HCT116 (cell line): ENCODE measurements at regions not wholly inside any gene's neighbourhood (a gene's known extent, or its start where the extent isn't known, plus 50 kb on each side); places are given as distances from the start of the nearest gene placed in this dataset.

ENCODE experiments used
- ATAC-seq: fragments of 200-7000 bp; cut with Tn5 transposase; 2 replicates; pipeline ENCODE4 v1.9.1; 2020; ENCODE audit warnings: mild to moderate bottlenecking, moderate library complexity
- BruUV-seq: library from RNA; stranded (reverse); fragments of 400-500 nt; replicated peaks from 2 replicates; lab custom pipeline; 2021; lab: Mats Ljungman, UMichigan
- CTCF ChIA-PET: fragments of 300-600 bp; sonication (Branson Sonifier 250); formaldehyde crosslinking; loops from one replicate; lab custom pipeline; 2021; ENCODE audit warnings: antibody characterized with exemption; lab: Charles Lee
- POLR2A ChIA-PET: fragments of 300-600, 350-600 bp; sonication (Branson Sonifier 250); formaldehyde crosslinking; loops from one replicate; lab custom pipeline; 2021; ENCODE audit warnings: antibody characterized with exemption; lab: Charles Lee
- RAD21 ChIA-PET, 2 experiments: fragments of 300-600 bp; sonication (Branson Sonifier 250); formaldehyde crosslinking; loops; one replicate each; lab custom pipeline; 2023; ENCODE audit warnings: low total read pairs in 2 of 2; ENCODE audit not compliant: uncharacterized antibody in 2 of 2, unreplicated experiment in 2 of 2, low non-redundant PET in 1 of 2; lab: Charles Lee
- DNase-seq: peaks from one replicate; pipeline ENCODE4 v3.0.0-alpha.2; 2010; ENCODE audit warnings: low read depth, low spot score
- H2AFZ ChIP-seq: fragments of 200-600 bp; shearing (Covaris generic), sonication (generic); 2 replicates; pipeline ENCODE4 v1.6.1; 2017; ENCODE audit warnings: low read depth, mixed run types, mixed read lengths, antibody characterized with exemption, low read length; ENCODE audit not compliant: poor library complexity, severe bottlenecking
- H3K27ac ChIP-seq: 2 replicates; pipeline ENCODE4 v1.5.1; 2012; ENCODE audit warnings: low read depth, low read length
- H3K27me3 ChIP-seq: fragments of 200-600 bp; sonication (generic); 2 replicates; pipeline ENCODE4 v1.6.1; 2016; ENCODE audit warnings: mixed run types, low read length, mixed read lengths; ENCODE audit not compliant: insufficient read depth
- H3K36me3 ChIP-seq, 2 experiments: fragments of 200-500 bp in 1 of 2; fragments of 200-600 bp in 1 of 2; sonication (Bioruptor generic) in 1 of 2; sonication (generic) in 1 of 2; 2 replicates each; pipeline versions ENCODE4 v1.5.1 to v1.6.1; 2014 to 2016; ENCODE audit warnings: low read length in 2 of 2, inconsistent platforms in 1 of 2, mixed read lengths in 1 of 2, mixed run types in 1 of 2; ENCODE audit not compliant: insufficient read depth in 2 of 2, control insufficient read depth in 1 of 2
- H3K4me1 ChIP-seq, 2 experiments: fragments of 200-600 bp in 1 of 2; sonication (generic) in 1 of 2; 2 replicates each; pipeline versions ENCODE4 v1.5.1 to v1.6.1; 2012 to 2017; ENCODE audit warnings: low read length in 2 of 2, inconsistent platforms in 1 of 2, mild to moderate bottlenecking in 1 of 2, mixed read lengths in 1 of 2, mixed run types in 1 of 2, moderate library complexity in 1 of 2; ENCODE audit not compliant: insufficient read depth in 2 of 2, control insufficient read depth in 1 of 2
- H3K4me2 ChIP-seq: fragments of 200-600 bp; sonication (generic); 2 replicates; pipeline ENCODE4 v1.6.1; 2017; ENCODE audit warnings: mixed run types, low read length, mixed read lengths
- H3K4me3 ChIP-seq, 2 experiments: fragments of 200-600 bp in 1 of 2; sonication (generic) in 1 of 2; replicated peaks in 1 of 2; 2 replicates each; pipeline ENCODE4 v1.5.1; 2011 to 2016; ENCODE audit warnings: low read length in 2 of 2, control low read depth in 1 of 2, low read depth in 1 of 2, mild to moderate bottlenecking in 1 of 2, mixed read lengths in 1 of 2, mixed run types in 1 of 2
- H3K79me2 ChIP-seq: fragments of 200-600 bp; sonication (generic); 2 replicates; pipeline ENCODE4 v1.6.1; 2017; ENCODE audit warnings: mild to moderate bottlenecking, mixed run types, low read length, moderate library complexity, mixed read lengths; ENCODE audit not compliant: insufficient read depth
- H3K9ac ChIP-seq: fragments of 200-600 bp; sonication (generic); 2 replicates; pipeline ENCODE4 v1.6.1; 2016; ENCODE audit warnings: low read length, mixed read lengths
- H3K9me2 ChIP-seq: fragments of 200-600 bp; sonication (generic), shearing (Covaris generic); 2 replicates; pipeline ENCODE4 v1.6.1; 2017; ENCODE audit warnings: mixed run types, mild to moderate bottlenecking, moderate library complexity; ENCODE audit not compliant: insufficient read depth
- H3K9me3 ChIP-seq, 2 experiments: fragments of 200-500 bp in 1 of 2; fragments of 200-600 bp in 1 of 2; sonication (Bioruptor generic) in 1 of 2; sonication (generic) in 1 of 2; 2 replicates each; pipeline ENCODE4 v1.6.1; 2014 to 2017; ENCODE audit warnings: low read length in 2 of 2, mixed read lengths in 2 of 2, inconsistent platforms in 1 of 2, low read depth in 1 of 2, mild to moderate bottlenecking in 1 of 2, mixed run types in 1 of 2, moderate library complexity in 1 of 2; ENCODE audit not compliant: control insufficient read depth in 1 of 2, insufficient read depth in 1 of 2
- H4K20me1 ChIP-seq: fragments of 200-600 bp; sonication (generic), shearing (Covaris generic); 2 replicates; pipeline ENCODE4 v1.6.1; 2017; ENCODE audit warnings: mixed run types, mild to moderate bottlenecking, moderate library complexity; ENCODE audit not compliant: insufficient read depth
- CBX3 ChIP-seq: IDR thresholded peaks from 2 replicates; pipeline ENCODE4 v1.6.1; 2012; ENCODE audit warnings: low read depth
- CTCF ChIP-seq, 3 experiments: fragments of 200-600 bp in 1 of 3; sonication (generic) in 1 of 3; IDR thresholded peaks in 2 of 3; conservative IDR thresholded peaks in 1 of 3; 2 replicates each; pipeline ENCODE4 v1.5.1; 2012 to 2017; ENCODE audit warnings: low read depth in 2 of 3, low read length in 2 of 3, antibody characterized with exemption in 1 of 3, borderline replicate concordance in 1 of 3, control low read depth in 1 of 3, mild to moderate bottlenecking in 1 of 3, mixed read lengths in 1 of 3, mixed run types in 1 of 3, moderate library complexity in 1 of 3; ENCODE audit not compliant: insufficient read depth in 1 of 3
- ELF1 ChIP-seq: IDR thresholded peaks from 2 replicates; pipeline ENCODE4 v1.6.1; 2012; ENCODE audit warnings: low read depth, borderline replicate concordance
- JUND ChIP-seq: IDR thresholded peaks from 2 replicates; pipeline ENCODE4 v1.6.1; 2012
- POLR2A ChIP-seq: IDR thresholded peaks from 2 replicates; pipeline ENCODE4 v1.7.0; 2011; ENCODE audit warnings: borderline replicate concordance; ENCODE audit not compliant: insufficient read depth, insufficient read length; ENCODE audit errors: extremely low read depth
- RAD21 ChIP-seq: IDR thresholded peaks from 2 replicates; pipeline ENCODE4 v1.6.1; 2012; ENCODE audit warnings: low read depth, mild to moderate bottlenecking
- YY1 ChIP-seq: IDR thresholded peaks from 2 replicates; pipeline ENCODE4 v1.6.1; 2011; ENCODE audit warnings: low read length, low read depth, moderate library complexity, mild to moderate bottlenecking; ENCODE audit not compliant: insufficient replicate concordance; ENCODE audit errors: extremely low read depth
- ZBTB33 ChIP-seq: IDR thresholded peaks from 2 replicates; pipeline ENCODE4 v1.6.1; 2011; ENCODE audit warnings: mild to moderate bottlenecking, low read length, moderate library complexity; ENCODE audit not compliant: insufficient replicate concordance; ENCODE audit errors: extremely low read depth
- ZFX ChIP-seq: fragments of 450-650 bp; IDR thresholded peaks from 2 replicates; pipeline ENCODE4 v1.6.1; 2017
- intact Hi-C: fragments of 100-400 bp; cut with micrococcal nuclease; formaldehyde crosslinking; loops from 2 replicates; pipeline ENCODE4 v1.10.0; 2022
- TF ChIP-seq, protein P1 (sequence below): IDR thresholded peaks from 2 replicates; pipeline ENCODE4 v1.6.1; 2012
- TF ChIP-seq, protein P2 (sequence below): IDR thresholded peaks from 2 replicates; pipeline ENCODE4 v1.6.1; 2012

DNA sequence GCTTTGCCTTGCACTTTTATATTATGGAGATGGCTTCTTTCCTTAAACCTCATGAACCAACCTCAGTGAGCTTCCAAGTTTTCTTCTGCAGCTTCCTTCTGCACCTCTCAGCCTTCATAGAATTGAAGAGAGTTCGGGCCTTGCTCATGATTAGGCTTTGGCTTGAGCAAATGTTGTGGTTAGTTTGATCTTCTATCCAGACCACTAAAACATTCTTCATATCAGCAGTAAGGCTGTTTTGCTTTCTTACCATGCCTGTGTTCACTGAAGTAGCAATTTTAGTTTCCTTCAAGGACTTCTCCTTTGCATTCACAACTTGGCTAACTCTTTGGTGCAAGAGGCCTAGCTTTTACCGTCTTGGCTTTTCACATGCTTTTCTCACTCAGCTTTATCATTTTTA, 125.4 kb downstream of the SNAPC1 start:
- ATAC-seq (no peak), DNase-seq (no peak)
- POLR2A ChIA-PET = no interaction called here
- Histone ChIP-seq H3K9ac (no peak overlapping the region), H3K4me3 (no peak overlapping the region), H2AFZ (no peak overlapping the region), H3K27ac (no peak overlapping the region), H3K79me2 (no peaks in the 10 kb centered on the region), H4K20me1 (no peaks in the 10 kb centered on the region), H3K36me3 (no peaks in the 10 kb centered on the region), H3K4me1 (no peaks in the 10 kb centered on the region), H3K27me3 (peaks cover 33% of the 10 kb centered on the region; the same call in 1 of the 2 replicates), H3K9me3 (no peaks in the 10 kb centered on the region), H3K4me2 (no peak overlapping the region), H3K9me2 (no peaks in the 10 kb centered on the region)
- RAD21 ChIA-PET = no interaction called here
- CTCF ChIA-PET = no interaction called here
- no TSS peak for BruUV-seq
- intact Hi-C loops = no loop called here
- no peak for TF ChIP-seq YY1
- TF ChIP-seq, protein P1, sequence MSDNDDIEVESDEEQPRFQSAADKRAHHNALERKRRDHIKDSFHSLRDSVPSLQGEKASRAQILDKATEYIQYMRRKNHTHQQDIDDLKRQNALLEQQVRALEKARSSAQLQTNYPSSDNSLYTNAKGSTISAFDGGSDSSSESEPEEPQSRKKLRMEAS = no peak

DNA sequence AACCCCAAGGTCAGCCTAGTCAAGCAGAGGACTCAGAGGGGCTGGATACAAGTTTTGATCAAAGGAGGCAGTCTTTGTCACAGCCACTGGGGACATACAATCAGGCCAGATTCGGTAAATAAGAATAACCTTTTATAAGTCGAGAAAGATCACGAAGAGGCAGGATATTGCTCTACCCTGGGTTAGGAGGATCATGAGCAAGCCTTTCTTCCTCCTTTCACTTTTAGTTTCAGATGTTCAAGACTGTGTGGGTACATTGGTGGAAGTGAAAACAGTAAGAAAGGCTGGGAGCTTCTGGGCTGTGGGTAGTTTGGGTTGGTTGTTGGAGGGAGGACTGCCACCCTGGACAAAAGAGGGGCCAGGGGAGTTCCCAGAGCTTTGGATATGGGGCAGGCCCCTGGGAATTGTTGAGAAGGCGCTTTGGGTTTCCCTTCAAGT, 127.7 kb downstream of the SNAPC1 start:
- RAD21 ChIA-PET = no interaction called here
- intact Hi-C loops = loop anchor here (10.0 kb wide), 1 partner anchor 1385 kb away; no protein-coding TSS in a partner anchor
- CTCF ChIA-PET = interaction anchor here (1.3 kb wide), 1 partner anchor 237 kb away, joined by 3 read pairs; no protein-coding TSS in a partner anchor

More for the DNA sequence above, 127.7 kb downstream of the SNAPC1 start:
- Histone ChIP-seq H3K9me3 (no peaks in the 10 kb centered on the region), H3K4me1 (no peaks in the 10 kb centered on the region), H3K9me2 (no peaks in the 10 kb centered on the region), H3K79me2 (no peaks in the 10 kb centered on the region), H3K4me2 (no peak overlapping the region), H3K4me3 (no peak overlapping the region), H3K9ac (no peak overlapping the region), H2AFZ (no peak overlapping the region), H3K36me3 (no peaks in the 10 kb centered on the region), H4K20me1 (no peaks in the 10 kb centered on the region), H3K27ac (no peak overlapping the region), H3K27me3 (peaks cover 38% of the 10 kb centered on the region; the same call in 1 of the 2 replicates)
- BruUV-seq = no TSS peak
- ATAC-seq (no peak), DNase-seq (no peak)
- TF ChIP-seq CBX3 (no peak), RAD21 (no peak), ZBTB33 (no peak), JUND (no peak), ZFX (no peak), ELF1 (no peak), CTCF (IDR thresholded peaks at IDR 0.05 in 2 of 3, conservative IDR thresholded peaks at IDR 0.05 in 1 of 3; ENCODE audit: borderline replicate concordance in 1 of 3, insufficient read depth in 1 of 3, low read depth in 2 of 3, low read length in 2 of 3) (no peak), POLR2A (no peak)
- TF ChIP-seq, protein P1 = no peak
- TF ChIP-seq, protein P2, sequence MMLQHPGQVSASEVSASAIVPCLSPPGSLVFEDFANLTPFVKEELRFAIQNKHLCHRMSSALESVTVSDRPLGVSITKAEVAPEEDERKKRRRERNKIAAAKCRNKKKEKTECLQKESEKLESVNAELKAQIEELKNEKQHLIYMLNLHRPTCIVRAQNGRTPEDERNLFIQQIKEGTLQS = no peak
- POLR2A ChIA-PET = no interaction called here
